Spleen (tissue), 11 donors: ENCODE measurements at regions not wholly inside any gene's neighbourhood (a gene's known extent, or its start where the extent isn't known, plus 50 kb on each side); places are given as distances from the start of the nearest gene placed in this dataset.
"Not testable (repeated sequence)": the region's sequence is repeated elsewhere in the genome, so short reads cannot be mapped to it uniquely, and the experiment has no call there.

Experiments used
- DNase-seq: peaks from one replicate; pipeline ENCODE4 v3.0.0-alpha.2; 2020
- H3K27ac ChIP-seq, 8 donors: fragments of 200-600 bp; sonication (generic) in 7 of 8; 1 replicate in 4 of 8; 2 replicates in 4 of 8; pipeline versions ENCODE4 v1.5.0 to v1.8.0; 2016 to 2021; ENCODE audit warnings: inconsistent platforms in 4 of 8, mild to moderate bottlenecking in 4 of 8, moderate library complexity in 1 of 8
- H3K27me3 ChIP-seq, 7 donors: fragments of 200-600 bp; sonication (generic) in 6 of 7; replicated peaks in 1 of 7; 1 replicate in 4 of 7; 2 replicates in 3 of 7; pipeline versions ENCODE4 v1.5.0 to v1.8.0; 2016 to 2021; ENCODE audit warnings: inconsistent platforms in 3 of 7, mild to moderate bottlenecking in 1 of 7
- H3K36me3 ChIP-seq, 6 donors: fragments of 200-600 bp; sonication (generic) in 5 of 6; 1 replicate in 4 of 6; 2 replicates in 2 of 6; pipeline versions ENCODE4 v1.5.0 to v1.8.0; 2016 to 2021; ENCODE audit warnings: inconsistent platforms in 2 of 6
- H3K4me1 ChIP-seq, 6 donors: fragments of 200-600 bp; sonication (generic) in 5 of 6; 1 replicate in 3 of 6; 2 replicates in 3 of 6; pipeline versions ENCODE4 v1.5.0 to v1.8.0; 2016 to 2021; ENCODE audit warnings: inconsistent platforms in 3 of 6
- H3K4me3 ChIP-seq, 8 donors: fragments of 200-600 bp; sonication (generic) in 7 of 8; 1 replicate in 4 of 8; 2 replicates in 4 of 8; pipeline versions ENCODE4 v1.5.0 to v1.8.0; 2016 to 2021; ENCODE audit warnings: inconsistent platforms in 4 of 8, mild to moderate bottlenecking in 4 of 8, moderate library complexity in 2 of 8
- H3K9me3 ChIP-seq, 8 donors: fragments of 200-600 bp; sonication (generic) in 7 of 8; 1 replicate in 4 of 8; 2 replicates in 4 of 8; pipeline versions ENCODE4 v1.5.0 to v1.8.0; 2016 to 2021; ENCODE audit warnings: inconsistent platforms in 4 of 8
- POLR2A ChIP-seq, 3 donors: fragments of 450-650 bp; IDR thresholded peaks; one replicate each; pipeline ENCODE4 v1.5.1; 2017; ENCODE audit warnings: antibody characterized with exemption in 3 of 3, mild to moderate bottlenecking in 1 of 3
- POLR2AphosphoS5 ChIP-seq, 3 donors: sonication (generic); formaldehyde crosslinking; IDR thresholded peaks; one replicate each; pipeline ENCODE4 v1.5.1; 2017; ENCODE audit warnings: antibody characterized with exemption in 3 of 3
- WGBS, 5 donors: extraction: QIAGEN DNeasy Blood & Tissue Kit in 3 of 5; methylation state at CpG; one replicate each; pipeline versions ENCODE4 v1.1.5 to v1.1.7; 2013 to 2018; 5-methylcytosine and 5-hydroxymethylcytosine counted together
- intact Hi-C: fragments of 100-400 bp; cut with DNase I; formaldehyde crosslinking; loops from one replicate; pipeline ENCODE4 v1.15.0; 2023; ENCODE audit warnings: low total_unique reads
- TF ChIP-seq, protein P1 (sequence below), 11 experiments: fragments of 200-600 bp in 7 of 11; fragments of 450-650 bp in 4 of 11; sonication (generic) in 4 of 11; IDR thresholded peaks in 8 of 11; conservative IDR thresholded peaks in 3 of 11; 1 replicate in 7 of 11; 2 replicates in 4 of 11; pipeline versions ENCODE4 v1.4.0 to v1.8.0; 2016 to 2021; ENCODE audit warnings: antibody characterized with exemption in 11 of 11, inconsistent platforms in 4 of 11, mild to moderate bottlenecking in 1 of 11
- donor health status: healthy with polysubstance abuse.
- donor health status: DM: no; HTN: no; CAD: no; lungs with moderate emphysema.
- donor health status: DM: no; HTN: no; CAD: no.
- donor health status: Bipolar disorder and iron deficiency.
- donor health status: healthy.
- donor health status: DM: no; HTN: no; CAD: no.
- donor health status: DM: yes; HTN: yes; CAD: no.

- H3K27ac ChIP-seq = no peak overlapping the region
- intact Hi-C loops = no loop called here
- no peaks in the 10 kb centered on the region for H3K36me3 ChIP-seq
- TF ChIP-seq POLR2AphosphoS5 (IDR thresholded peaks at IDR 0.05) = no peak
- TF ChIP-seq POLR2A (IDR thresholded peaks at IDR 0.05) = no peak
- TF ChIP-seq, protein P1, sequence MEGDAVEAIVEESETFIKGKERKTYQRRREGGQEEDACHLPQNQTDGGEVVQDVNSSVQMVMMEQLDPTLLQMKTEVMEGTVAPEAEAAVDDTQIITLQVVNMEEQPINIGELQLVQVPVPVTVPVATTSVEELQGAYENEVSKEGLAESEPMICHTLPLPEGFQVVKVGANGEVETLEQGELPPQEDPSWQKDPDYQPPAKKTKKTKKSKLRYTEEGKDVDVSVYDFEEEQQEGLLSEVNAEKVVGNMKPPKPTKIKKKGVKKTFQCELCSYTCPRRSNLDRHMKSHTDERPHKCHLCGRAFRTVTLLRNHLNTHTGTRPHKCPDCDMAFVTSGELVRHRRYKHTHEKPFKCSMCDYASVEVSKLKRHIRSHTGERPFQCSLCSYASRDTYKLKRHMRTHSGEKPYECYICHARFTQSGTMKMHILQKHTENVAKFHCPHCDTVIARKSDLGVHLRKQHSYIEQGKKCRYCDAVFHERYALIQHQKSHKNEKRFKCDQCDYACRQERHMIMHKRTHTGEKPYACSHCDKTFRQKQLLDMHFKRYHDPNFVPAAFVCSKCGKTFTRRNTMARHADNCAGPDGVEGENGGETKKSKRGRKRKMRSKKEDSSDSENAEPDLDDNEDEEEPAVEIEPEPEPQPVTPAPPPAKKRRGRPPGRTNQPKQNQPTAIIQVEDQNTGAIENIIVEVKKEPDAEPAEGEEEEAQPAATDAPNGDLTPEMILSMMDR (IDR thresholded peaks at IDR 0.05 in 8 of 11, conservative IDR thresholded peaks at IDR 0.05 in 3 of 11) = no peak
- H3K4me3 ChIP-seq = no peak overlapping the region
- WGBS, 5 donors = 75 to 83% (median 78%) methylated on average over 5 of the region's 5 CpGs
- H3K4me1 ChIP-seq = no peaks in the 10 kb centered on the region
- no peaks in the 10 kb centered on the region for H3K27me3 ChIP-seq
- H3K9me3 ChIP-seq = no peaks in the 10 kb centered on the region
- no peak for DNase-seq
Observed at GRCh38 chr3:59496250-59496649, 446.4 kb upstream of the CFAP20DC start.

GRCh38 chr3:59494969-59495368 lies 445.1 kb upstream of the CFAP20DC start:
- H3K27me3 ChIP-seq, H3K4me3 ChIP-seq, intact Hi-C loops, H3K9me3 ChIP-seq, H3K27ac ChIP-seq, H3K4me1 ChIP-seq, H3K36me3 ChIP-seq, DNase-seq: not testable (repeated sequence)
- WGBS, 5 donors = 78 to 100% (median 84%) methylated on average over 1 of the region's 1 CpG

DNA sequence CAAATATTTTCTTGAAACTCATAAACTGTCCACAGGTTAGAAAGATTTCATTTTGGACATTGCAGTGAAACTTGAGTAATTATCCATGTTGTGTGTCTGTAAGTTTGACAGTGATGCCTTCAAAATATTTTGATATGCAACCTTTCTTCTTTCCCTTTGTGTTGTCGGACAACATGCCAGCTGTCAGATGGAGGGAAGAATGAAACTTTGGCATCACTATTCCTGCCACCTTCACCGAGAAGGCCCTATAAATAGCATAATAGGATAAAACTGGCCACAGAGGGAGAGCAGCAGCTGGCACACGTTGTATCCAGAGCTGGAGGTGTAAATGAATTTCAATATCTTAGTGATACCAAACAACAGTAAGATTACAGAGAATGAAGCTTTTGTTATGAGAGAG lies 436.7 kb upstream of the CFAP20DC start:
- Histone ChIP-seq H3K9me3 (no peaks in the 10 kb centered on the region), H3K27me3 (no peaks in the 10 kb centered on the region), H3K36me3 (no peaks in the 10 kb centered on the region), H3K4me1 (no peaks in the 10 kb centered on the region), H3K27ac (no peak overlapping the region), H3K4me3 (no peak overlapping the region)
- TF ChIP-seq, protein P1 (IDR thresholded peaks at IDR 0.05 in 8 of 11, conservative IDR thresholded peaks at IDR 0.05 in 3 of 11) = no peak
- TF ChIP-seq POLR2A (IDR thresholded peaks at IDR 0.05) = no peak
- TF ChIP-seq POLR2AphosphoS5 (IDR thresholded peaks at IDR 0.05) = no peak
- intact Hi-C loops = no loop called here
- no peak for DNase-seq
- 60 to 81% (median 70%) methylated on average over 3 of the region's 3 CpGs for WGBS, 5 donors

GRCh38 chr3:59483191-59483590 lies 433.4 kb upstream of the CFAP20DC start:
- WGBS, 5 donors = 88 to 92% (median 90%) methylated on average over 3 of the region's 3 CpGs
- H3K4me3 ChIP-seq = no peak overlapping the region
- H3K36me3 ChIP-seq = no peaks in the 10 kb centered on the region
- no peaks in the 10 kb centered on the region for H3K27me3 ChIP-seq
- intact Hi-C loops = no loop called here
- peaks cover 0 to 7% (median 0%) of the 10 kb centered on the region in 6 donors for H3K4me1 ChIP-seq
- TF ChIP-seq, protein P1 (IDR thresholded peaks at IDR 0.05 in 8 of 11, conservative IDR thresholded peaks at IDR 0.05 in 3 of 11) = no peak
- TF ChIP-seq POLR2AphosphoS5 (IDR thresholded peaks at IDR 0.05) (no peak), POLR2A (IDR thresholded peaks at IDR 0.05) (no peak)
- no peak for DNase-seq
- no peaks in the 10 kb centered on the region for H3K9me3 ChIP-seq
- H3K27ac ChIP-seq = no peak overlapping the region

- DNase-seq = no peak
- no peaks in the 10 kb centered on the region for H3K9me3 ChIP-seq
- H3K27me3 ChIP-seq = no peaks in the 10 kb centered on the region
- no peaks in the 10 kb centered on the region for H3K36me3 ChIP-seq
- 88 to 92% (median 89%) methylated on average over 5 of the region's 5 CpGs for WGBS, 5 donors
- intact Hi-C loops = no loop called here
- no peak overlapping the region for H3K4me3 ChIP-seq
- H3K27ac ChIP-seq = no peak overlapping the region
- peaks cover 0 to 7% (median 0%) of the 10 kb centered on the region in 6 donors for H3K4me1 ChIP-seq
- TF ChIP-seq POLR2A (IDR thresholded peaks at IDR 0.05) = no peak
- no peak for TF ChIP-seq POLR2AphosphoS5 (IDR thresholded peaks at IDR 0.05)
- TF ChIP-seq, protein P1 (IDR thresholded peaks at IDR 0.05 in 8 of 11, conservative IDR thresholded peaks at IDR 0.05 in 3 of 11) = no peak
Observed at GRCh38 chr3:59482684-59483083, 432.9 kb upstream of the CFAP20DC start.
